IPS-15b (cell line): ENCODE measurements at regions not wholly inside any gene's neighbourhood (a gene's known extent, or its start where the extent isn't known, plus 50 kb on each side); places are given as distances from the start of the nearest gene placed in this dataset.

Experiments used
- H3K27me3 ChIP-seq: one replicate; pipeline ENCODE4 v1.6.1; 2013; ENCODE audit warnings: low read length; ENCODE audit not compliant: control insufficient read depth, insufficient read depth
- H3K36me3 ChIP-seq: one replicate; pipeline ENCODE4 v1.6.1; 2013; ENCODE audit warnings: low read length; ENCODE audit not compliant: control insufficient read depth, insufficient read depth
- H3K4me1 ChIP-seq: one replicate; pipeline ENCODE4 v1.6.1; 2013; ENCODE audit warnings: mild to moderate bottlenecking, low read length; ENCODE audit not compliant: control insufficient read depth, insufficient read depth
- H3K4me3 ChIP-seq: one replicate; pipeline ENCODE4 v1.5.1; 2013; ENCODE audit warnings: low read depth, low read length
- H3K9ac ChIP-seq: one replicate; pipeline ENCODE4 v1.6.1; 2013; ENCODE audit warnings: low read depth, mild to moderate bottlenecking, low read length
- H3K9me3 ChIP-seq: one replicate; pipeline ENCODE4 v1.6.1; 2013; ENCODE audit warnings: mild to moderate bottlenecking, low read length; ENCODE audit not compliant: control insufficient read depth, insufficient read depth

DNA sequence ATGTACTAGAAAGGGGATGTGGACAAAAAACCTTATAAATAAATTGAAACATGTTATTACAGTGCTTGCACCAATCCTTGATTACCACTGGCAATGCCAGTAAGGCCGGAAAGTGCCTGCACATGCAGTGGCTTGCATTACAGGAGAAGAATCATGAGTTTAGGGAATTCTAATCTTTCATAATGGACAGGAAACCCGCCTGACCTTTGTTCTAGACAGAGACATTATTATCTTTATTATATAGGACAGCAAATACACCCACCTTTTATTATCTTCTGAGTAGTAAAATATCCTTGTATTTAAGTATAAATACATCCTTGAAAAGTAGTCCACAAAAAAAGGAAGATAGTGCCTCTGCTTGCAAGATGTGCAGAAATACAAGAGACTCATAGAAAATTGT lies 379.9 kb upstream of the LCORL start:
- Histone ChIP-seq H3K36me3 (no peaks in the 10 kb centered on the region), H3K9ac (no peak overlapping the region), H3K4me3 (no peak overlapping the region), H3K4me1 (peaks cover 3% of the 10 kb centered on the region), H3K27me3 (no peaks in the 10 kb centered on the region), H3K9me3 (no peaks in the 10 kb centered on the region)

GRCh38 chr4:18398661-18399060 lies 377.1 kb upstream of the LCORL start:
- H3K9ac ChIP-seq, result no peak overlapping the region
- peaks cover 3% of the 10 kb centered on the region for H3K4me1 ChIP-seq
- no peaks in the 10 kb centered on the region for H3K9me3 ChIP-seq
- no peak overlapping the region for H3K4me3 ChIP-seq
- H3K36me3 ChIP-seq, result no peaks in the 10 kb centered on the region
- H3K27me3 ChIP-seq, result no peaks in the 10 kb centered on the region

GRCh38 chr4:18397681-18398390 lies 376.3 kb upstream of the LCORL start:
- Histone ChIP-seq H3K4me3 (no peak overlapping the region), H3K36me3 (no peaks in the 10 kb centered on the region), H3K27me3 (no peaks in the 10 kb centered on the region), H3K9ac (no peak overlapping the region), H3K9me3 (no peaks in the 10 kb centered on the region), H3K4me1 (peaks cover 3% of the 10 kb centered on the region)

DNA sequence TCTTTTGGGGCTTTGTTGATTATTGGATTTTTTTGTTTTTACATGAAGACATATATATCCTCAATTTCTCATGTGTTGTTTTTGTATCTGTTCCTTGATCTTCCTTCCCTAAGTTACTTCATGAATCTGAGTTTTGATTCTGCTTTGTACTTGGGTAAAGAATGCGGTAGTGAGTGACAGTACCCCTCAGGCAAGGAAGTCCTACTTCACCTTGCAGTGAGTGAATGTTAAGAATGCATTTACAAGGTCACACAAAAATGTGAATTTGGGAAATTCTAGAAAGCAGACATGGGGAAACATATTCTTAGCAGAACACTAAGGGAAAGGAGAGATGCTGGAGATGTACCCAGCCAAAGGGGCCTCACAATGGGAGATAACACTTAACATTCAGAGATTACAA lies 373.1 kb upstream of the LCORL start:
- Histone ChIP-seq H3K36me3 (no peaks in the 10 kb centered on the region), H3K27me3 (no peaks in the 10 kb centered on the region), H3K4me1 (peaks cover 3% of the 10 kb centered on the region), H3K9ac (no peak overlapping the region), H3K9me3 (no peaks in the 10 kb centered on the region), H3K4me3 (no peak overlapping the region)

GRCh38 chr4:18391354-18391728 lies 369.8 kb upstream of the LCORL start:
- Histone ChIP-seq H3K27me3 (no peaks in the 10 kb centered on the region), H3K4me3 (no peak overlapping the region), H3K9me3 (no peaks in the 10 kb centered on the region), H3K4me1 (no peaks in the 10 kb centered on the region), H3K9ac (no peak overlapping the region), H3K36me3 (no peaks in the 10 kb centered on the region)

DNA sequence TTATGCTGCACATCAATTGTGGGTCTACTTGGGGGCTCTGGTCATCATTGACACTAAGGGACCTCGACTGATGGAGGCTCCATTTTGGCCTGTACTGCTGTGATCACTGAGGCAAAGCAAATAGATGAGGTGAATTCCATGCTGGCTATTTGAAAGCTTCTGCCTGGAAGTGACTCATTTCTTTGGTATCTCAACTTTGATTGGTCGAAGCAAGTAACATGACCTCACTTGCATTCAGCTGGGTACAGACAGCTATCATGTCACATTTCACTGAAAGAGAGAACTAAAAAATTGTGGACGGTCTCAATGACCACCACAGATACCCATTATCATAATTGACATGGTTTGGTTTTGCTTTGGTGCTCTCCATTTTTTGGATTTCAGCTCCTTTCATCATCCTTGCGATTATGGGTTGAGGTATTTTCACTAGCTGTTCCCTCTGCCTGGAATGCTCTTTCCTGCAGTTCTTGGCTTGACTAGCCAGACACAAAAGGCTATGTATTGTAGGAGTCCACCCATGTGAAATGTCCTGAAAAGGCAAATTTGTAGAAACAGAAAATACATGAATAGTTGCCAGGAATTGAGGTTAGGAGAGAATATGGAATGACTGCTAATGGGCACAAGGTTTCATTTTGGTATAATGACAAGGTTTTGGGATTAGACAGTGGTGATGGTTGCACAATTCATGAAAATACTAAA lies 369.2 kb upstream of the LCORL start:
- H3K36me3 ChIP-seq, result no peaks in the 10 kb centered on the region
- H3K9me3 ChIP-seq, result no peaks in the 10 kb centered on the region
- no peaks in the 10 kb centered on the region for H3K4me1 ChIP-seq
- H3K9ac ChIP-seq, result no peak overlapping the region
- no peaks in the 10 kb centered on the region for H3K27me3 ChIP-seq
- H3K4me3 ChIP-seq, result no peak overlapping the region

GRCh38 chr4:18389115-18389514 lies 367.6 kb upstream of the LCORL start:
- no peaks in the 10 kb centered on the region for H3K4me1 ChIP-seq
- H3K36me3 ChIP-seq, result no peaks in the 10 kb centered on the region
- no peak overlapping the region for H3K9ac ChIP-seq
- no peaks in the 10 kb centered on the region for H3K27me3 ChIP-seq
- H3K9me3 ChIP-seq, result no peaks in the 10 kb centered on the region
- no peak overlapping the region for H3K4me3 ChIP-seq

- Histone ChIP-seq H3K4me3 (no peak overlapping the region), H3K36me3 (no peaks in the 10 kb centered on the region), H3K9ac (no peak overlapping the region), H3K27me3 (no peaks in the 10 kb centered on the region), H3K4me1 (no peaks in the 10 kb centered on the region), H3K9me3 (no peaks in the 10 kb centered on the region)
Measured at GRCh38 chr4:18388039-18388438, 366.5 kb upstream of the LCORL start.

DNA sequence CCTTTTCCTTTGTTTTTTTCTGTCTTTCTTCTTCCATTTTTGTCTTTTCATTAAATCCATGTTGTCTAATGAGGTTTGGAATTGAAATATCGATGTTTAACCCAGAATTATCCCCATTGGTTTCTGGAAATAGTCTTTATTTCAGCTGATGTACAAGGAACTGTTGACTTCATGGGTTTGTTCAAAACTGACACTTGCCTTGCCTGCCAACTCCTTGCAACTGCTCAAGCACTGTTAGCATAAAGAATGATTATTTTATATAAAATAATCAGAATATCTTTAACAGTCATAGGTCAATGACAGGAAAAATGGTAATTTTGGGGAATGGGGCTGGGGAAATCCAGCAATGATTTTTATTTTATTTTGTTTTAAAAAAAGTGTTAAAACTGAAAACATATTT lies 359.6 kb upstream of the LCORL start:
- peaks cover 28% of the 10 kb centered on the region for H3K27me3 ChIP-seq
- no peaks in the 10 kb centered on the region for H3K4me1 ChIP-seq
- no peak overlapping the region for H3K4me3 ChIP-seq
- H3K36me3 ChIP-seq, result no peaks in the 10 kb centered on the region
- no peaks in the 10 kb centered on the region for H3K9me3 ChIP-seq
- H3K9ac ChIP-seq, result no peak overlapping the region

GRCh38 chr4:18369561-18369960 lies 348.0 kb upstream of the LCORL start:
- Histone ChIP-seq H3K9ac (no peak overlapping the region), H3K4me3 (no peak overlapping the region), H3K36me3 (no peaks in the 10 kb centered on the region), H3K9me3 (no peaks in the 10 kb centered on the region), H3K4me1 (no peaks in the 10 kb centered on the region), H3K27me3 (no peaks in the 10 kb centered on the region)

DNA sequence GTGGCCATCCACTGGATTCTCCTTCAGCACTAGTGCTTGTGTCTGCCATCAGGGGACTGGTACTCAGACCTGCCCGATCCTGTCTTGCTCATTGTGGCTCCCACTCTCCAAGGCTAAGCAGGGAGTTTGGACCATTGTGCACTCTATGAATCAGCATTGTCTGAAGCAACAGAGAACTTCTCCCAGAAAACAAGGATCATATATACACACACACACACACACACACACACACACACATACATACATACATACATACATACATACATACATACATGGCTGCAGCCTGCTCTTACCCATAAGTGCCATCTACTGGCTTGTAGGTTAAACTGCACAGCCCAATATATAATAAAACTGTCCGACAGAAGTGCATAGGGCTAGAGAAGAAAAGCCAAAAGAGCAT lies 345.3 kb upstream of the LCORL start:
- Histone ChIP-seq H3K4me3 (no peak overlapping the region), H3K27me3 (no peaks in the 10 kb centered on the region), H3K9ac (no peak overlapping the region), H3K9me3 (no peaks in the 10 kb centered on the region), H3K36me3 (no peaks in the 10 kb centered on the region), H3K4me1 (no peaks in the 10 kb centered on the region)

DNA sequence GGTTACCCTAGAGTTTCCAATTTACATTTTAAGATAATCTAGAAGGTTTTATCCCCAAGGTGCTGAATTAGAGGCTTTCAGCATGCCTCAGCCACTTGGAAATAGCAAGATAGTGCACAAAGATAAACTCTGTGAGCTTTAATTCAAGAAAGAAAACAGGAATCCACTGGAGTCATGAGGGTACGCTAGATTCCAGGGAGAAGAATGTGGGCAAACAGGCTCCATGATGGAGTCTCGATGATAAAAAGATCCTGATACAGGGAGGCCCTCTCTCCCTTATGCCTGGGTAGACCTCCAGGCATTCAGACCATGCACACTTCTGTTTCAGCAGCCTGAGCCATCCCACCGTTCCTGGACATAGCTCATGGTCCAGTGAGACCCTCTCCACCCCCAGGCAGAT lies 344.6 kb upstream of the LCORL start:
- no peaks in the 10 kb centered on the region for H3K36me3 ChIP-seq
- H3K9me3 ChIP-seq, result no peaks in the 10 kb centered on the region
- no peak overlapping the region for H3K9ac ChIP-seq
- no peaks in the 10 kb centered on the region for H3K4me1 ChIP-seq
- no peaks in the 10 kb centered on the region for H3K27me3 ChIP-seq
- H3K4me3 ChIP-seq, result no peak overlapping the region
